ENCODE measurements at regions not wholly inside any gene's neighbourhood (a gene's known extent, or its start where the extent isn't known, plus 50 kb on each side); places are given as distances from the start of the nearest gene placed in this dataset.

DNA sequence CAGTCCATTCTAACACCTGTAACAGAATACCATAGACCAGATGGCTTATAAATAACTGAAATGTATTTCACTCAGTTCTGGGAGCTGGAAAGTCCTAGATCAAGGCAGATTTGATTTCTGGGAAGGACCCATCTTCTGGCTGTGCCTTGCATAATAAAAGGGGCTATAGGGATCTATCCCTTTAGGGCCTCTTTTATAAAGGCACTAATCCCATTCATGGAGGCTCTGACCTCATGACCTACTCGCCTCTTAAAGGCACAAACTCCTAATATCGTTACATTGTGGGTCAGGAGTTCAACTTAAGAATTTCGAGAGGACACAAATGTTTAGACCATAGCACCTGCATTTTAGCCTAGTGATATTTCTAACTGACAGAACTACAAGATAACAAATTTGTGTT lies 619.0 kb downstream of the CDH18 start:
- DNase-seq (ENCODE audit: low spot score), result no peak

DNA sequence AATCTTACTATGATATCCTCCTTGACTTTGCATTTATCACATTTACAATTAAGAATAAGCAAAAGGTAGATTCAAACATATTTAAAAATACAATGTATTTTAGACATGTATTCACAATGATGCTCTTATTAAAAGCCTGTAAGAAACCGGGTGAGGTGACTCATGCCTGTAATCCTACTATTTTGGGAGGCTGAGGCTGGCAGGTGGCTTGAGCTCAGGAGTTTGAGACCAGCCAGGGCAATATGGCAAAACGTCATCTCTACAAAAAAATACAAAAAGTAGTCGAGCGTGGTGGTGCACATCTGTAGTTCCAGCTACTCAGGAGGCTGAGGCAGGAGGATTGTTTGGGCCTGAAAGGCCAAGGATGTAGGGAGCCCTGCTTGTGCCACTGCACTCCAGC lies 618.4 kb downstream of the CDH18 start:
- no peak for DNase-seq (ENCODE audit: low spot score)

DNA sequence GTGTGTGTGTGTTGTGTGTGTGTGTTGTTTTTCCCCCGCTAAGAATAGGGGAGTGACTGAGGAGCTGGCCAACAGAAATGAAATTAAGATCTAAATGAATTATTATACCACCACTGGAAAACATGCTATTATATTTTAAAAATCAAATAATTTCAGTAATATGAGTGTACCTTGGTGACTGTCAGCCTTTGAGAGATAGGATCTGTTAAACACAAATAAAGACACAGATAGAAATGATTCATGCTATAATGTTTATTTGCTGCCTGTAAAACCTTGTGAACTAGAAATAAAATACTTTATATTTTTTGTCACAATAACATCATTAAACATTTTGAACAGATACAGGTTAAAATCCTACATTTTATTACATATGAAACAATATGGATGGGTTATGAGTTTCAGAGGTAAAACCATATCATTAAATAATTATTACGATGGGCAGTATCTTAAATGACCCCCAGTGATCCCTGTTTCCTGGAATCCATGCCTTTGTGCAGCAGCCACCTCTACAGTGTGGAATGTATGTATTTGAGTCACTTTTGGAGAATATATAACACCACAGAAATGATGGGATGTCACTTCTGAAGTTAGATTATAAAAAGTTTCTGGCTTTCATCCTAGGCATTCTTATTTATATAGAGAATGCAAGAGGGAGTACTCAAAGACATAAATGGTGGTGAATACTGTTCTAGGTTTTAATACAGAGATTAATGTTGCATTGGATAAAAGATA lies 617.2 kb downstream of the CDH18 start:
- no peak for DNase-seq (ENCODE audit: low spot score)

DNA sequence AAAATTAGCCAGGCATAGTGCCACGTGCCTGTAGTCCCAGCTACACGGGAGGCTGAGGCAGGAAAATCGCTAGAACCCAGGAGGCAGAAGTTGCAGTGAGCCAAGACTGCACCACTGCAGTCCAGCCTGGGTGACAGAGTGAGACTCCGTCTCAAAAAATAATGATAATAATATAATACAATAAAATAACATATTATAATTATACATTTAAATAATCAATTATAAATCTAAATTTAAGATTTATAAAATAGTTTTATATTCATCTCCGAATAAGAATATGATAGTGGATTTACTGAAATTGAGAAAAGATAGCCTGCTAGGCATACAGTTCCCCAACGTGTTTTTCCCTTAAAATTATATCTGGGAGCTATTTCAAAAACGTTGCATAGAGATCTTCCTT lies 599.6 kb downstream of the CDH18 start:
- no peak for DNase-seq (ENCODE audit: low spot score)

DNA sequence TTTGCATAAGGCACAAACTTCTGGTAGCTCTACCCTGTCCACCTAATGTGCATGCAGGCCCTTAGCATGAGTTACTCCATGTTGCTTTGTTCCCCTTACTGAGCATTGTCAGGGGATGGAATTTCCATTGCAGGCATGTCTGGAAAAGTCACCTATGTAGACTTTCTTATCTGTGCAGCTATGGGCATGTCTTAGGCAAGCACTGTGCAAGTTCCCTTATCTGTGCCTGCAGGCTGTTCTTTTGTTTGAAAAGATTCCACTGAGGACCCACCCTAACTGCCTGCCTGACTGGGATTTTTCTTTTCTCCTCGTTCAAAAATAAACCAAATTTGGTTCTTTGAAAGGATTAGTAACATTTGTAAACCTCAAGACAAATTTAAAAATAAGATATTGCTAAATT lies 587.0 kb downstream of the CDH18 start:
- no peak for DNase-seq (ENCODE audit: low spot score)

DNA sequence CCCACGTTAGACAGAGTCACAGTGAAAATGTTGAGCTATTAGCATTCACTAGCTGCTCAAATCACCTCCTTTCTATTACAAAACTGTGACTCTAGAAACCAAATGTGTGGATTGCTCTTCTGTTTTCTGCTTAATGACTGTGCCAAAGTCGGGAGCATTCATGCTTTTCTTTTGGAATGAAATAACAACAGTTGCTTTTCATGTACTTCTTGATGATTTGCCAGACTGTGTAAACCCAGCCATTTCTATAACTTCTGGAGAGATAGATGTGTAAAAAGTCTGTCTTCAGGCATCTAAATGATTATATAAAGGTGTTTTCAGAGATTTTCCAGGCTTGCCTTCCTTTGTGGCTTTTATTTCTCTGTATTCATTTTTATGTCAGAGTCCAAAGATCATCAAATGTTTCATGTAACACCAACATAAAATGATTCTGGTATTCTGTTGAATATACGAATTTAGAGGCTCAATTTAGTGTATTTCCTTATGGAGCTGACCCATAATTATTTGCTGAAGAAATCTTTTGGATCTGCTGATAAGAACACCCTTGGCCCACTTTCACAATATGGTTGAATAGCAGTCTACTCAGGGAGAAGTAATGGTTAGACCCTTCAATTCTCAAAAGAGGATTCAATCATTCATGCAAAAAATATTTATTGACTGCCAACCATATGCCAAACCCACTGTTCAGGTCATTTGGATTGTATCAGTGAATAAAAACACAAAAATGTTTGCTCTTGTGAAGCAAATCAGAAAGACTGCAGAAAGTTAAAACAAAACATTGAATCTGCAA lies 581.2 kb downstream of the CDH18 start:
- no peak for DNase-seq (ENCODE audit: low spot score)

DNA sequence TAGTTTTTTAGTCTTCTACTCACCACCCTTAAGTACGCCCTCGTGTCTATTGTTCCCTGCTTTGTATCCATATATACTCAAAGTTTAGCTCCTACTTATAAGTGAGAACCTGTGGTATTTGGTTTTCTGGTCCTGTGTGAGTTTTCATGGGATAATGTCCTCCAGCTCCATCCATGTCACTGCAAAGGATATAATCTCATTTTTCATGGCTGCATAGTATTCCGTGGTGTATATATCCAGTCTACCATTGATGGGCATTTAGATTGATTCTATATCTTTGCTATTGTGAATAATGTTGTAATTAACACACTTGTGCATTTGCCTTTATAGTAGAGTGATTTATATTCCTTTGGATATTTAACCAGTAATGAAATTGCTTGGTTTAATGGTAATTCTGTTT lies 579.9 kb downstream of the CDH18 start:
- no peak for DNase-seq (ENCODE audit: low spot score)

DNA sequence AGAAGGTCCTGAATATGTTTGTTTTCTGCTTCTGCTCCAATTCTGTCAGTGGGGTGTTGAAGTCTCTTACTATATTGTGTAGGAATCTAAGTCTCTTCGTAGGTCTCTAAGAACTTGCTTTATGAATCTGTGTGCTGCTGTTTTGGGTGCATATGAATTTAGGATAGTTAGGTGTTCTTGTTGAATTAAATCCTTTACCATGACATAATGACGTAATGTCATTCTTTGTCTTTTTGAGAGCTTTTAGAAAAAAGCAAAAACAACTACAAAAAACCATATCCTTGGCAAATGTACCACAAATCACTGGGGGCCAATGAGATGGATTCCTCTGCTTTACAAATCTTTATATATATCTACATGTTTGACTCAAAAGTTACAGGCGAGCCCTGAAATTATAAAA lies 576.1 kb downstream of the CDH18 start:
- no peak for DNase-seq (ENCODE audit: low spot score)
